C4-2B (cell line): ENCODE measurements at regions not wholly inside any gene's neighbourhood (a gene's known extent, or its start where the extent isn't known, plus 50 kb on each side); places are given as distances from the start of the nearest gene placed in this dataset.

Experiments used
- CTCF ChIP-seq: fragments of 450-650 bp; conservative IDR thresholded peaks from 2 replicates; pipeline ENCODE4 v1.5.1; 2017; ENCODE audit warnings: mild to moderate bottlenecking
- ZFX ChIP-seq: fragments of 450-650 bp; IDR thresholded peaks from 2 replicates; pipeline ENCODE4 v1.6.1; 2017

GRCh38 chr5:42302186-42302585 lies 121.1 kb upstream of the GHR start:
- no peak for TF ChIP-seq CTCF
- no peak for TF ChIP-seq ZFX
